Kidney (tissue), 13 donors: ENCODE measurements at regions not wholly inside any gene's neighbourhood (a gene's known extent, or its start where the extent isn't known, plus 50 kb on each side); places are given as distances from the start of the nearest gene placed in this dataset.

Experiments
- DNase-seq, 5 donors: peaks; one replicate each; pipeline ENCODE4 v3.0.0-alpha.2; 2013 to 2020
- FAIRE-seq: peaks from 2 replicates; lab custom pipeline; 2012; peaks lifted over from hg19 to GRCh38; lab: Jason Lieb, UNC
- H3K27ac ChIP-seq, 2 donors: one replicate each; pipeline ENCODE4 v1.7.0; 2013; ENCODE audit warnings: low read depth in 2 of 2, low read length in 2 of 2, inconsistent platforms in 1 of 2
- H3K27me3 ChIP-seq: one replicate; pipeline ENCODE4 v1.7.1; 2013; ENCODE audit warnings: low read length, inconsistent platforms; ENCODE audit not compliant: control insufficient read depth, insufficient read depth
- H3K36me3 ChIP-seq, 3 donors: one replicate each; pipeline versions ENCODE4 v1.7.0 to v1.7.1; 2013; ENCODE audit warnings: low read length in 3 of 3, control low read depth in 1 of 3, inconsistent platforms in 1 of 3; ENCODE audit not compliant: insufficient read depth in 3 of 3, control insufficient read depth in 2 of 3
- H3K4me1 ChIP-seq, 3 donors: one replicate each; pipeline versions ENCODE4 v1.7.0 to v1.7.1; 2013; ENCODE audit warnings: low read length in 3 of 3, inconsistent platforms in 1 of 3, low read depth in 1 of 3; ENCODE audit not compliant: control insufficient read depth in 2 of 3, insufficient read depth in 2 of 3
- H3K4me3 ChIP-seq, 3 donors: one replicate each; pipeline versions ENCODE4 v1.7.0 to v1.8.1; 2013; ENCODE audit warnings: low read length in 3 of 3, control low read depth in 1 of 3, inconsistent platforms in 1 of 3
- H3K9ac ChIP-seq, 3 donors: one replicate each; pipeline versions ENCODE4 v1.7.0 to v1.7.1; 2013; ENCODE audit warnings: low read length in 3 of 3, control low read depth in 1 of 3, inconsistent platforms in 1 of 3
- H3K9me3 ChIP-seq, 3 donors: one replicate each; pipeline versions ENCODE4 v1.7.0 to v1.7.1; 2013; ENCODE audit warnings: low read length in 3 of 3, control low read depth in 1 of 3, inconsistent platforms in 1 of 3; ENCODE audit not compliant: control insufficient read depth in 2 of 3, insufficient read depth in 1 of 3
- CTCF ChIP-seq: IDR thresholded peaks from 3 replicates; pipeline ENCODE4 v1.5.1; 2012; ENCODE audit warnings: mild to moderate bottlenecking, moderate library complexity, borderline replicate concordance; ENCODE audit not compliant: insufficient read depth; ENCODE audit errors: extremely low read depth
- intact Hi-C: fragments of 100-400 bp; cut with DNase I; formaldehyde crosslinking; loops from one replicate; pipeline ENCODE4 v1.11.1; 2022
- donor health status: control.
- donor health status: control.
- donor health status: control.
- donor health status: control.
- donor health status: control.
- donor health status: DM: yes; HTN: yes; CAD: no.
- donor health status: Normal renal cell carcinoma (clear cell type).

- Histone ChIP-seq H3K36me3 (no peaks in the 10 kb centered on the region), H3K27ac (no peak overlapping the region), H3K4me1 (no peaks in the 10 kb centered on the region), H3K27me3 (no peaks in the 10 kb centered on the region), H3K9ac (no peak overlapping the region), H3K4me3 (no peak overlapping the region), H3K9me3 (no peaks in the 10 kb centered on the region)
- TF ChIP-seq CTCF, result no peak
- DNase-seq (peak in 1 of 5 donors; percentile 21), FAIRE-seq (no peak)
- intact Hi-C loops, result no loop called here
These were observed 221.6 kb upstream of the RPS23 start for GRCh38 chr5:82499725-82500244.

- DNase-seq (no peak), FAIRE-seq (peak; percentile 74)
- Histone ChIP-seq H3K9me3 (no peaks in the 10 kb centered on the region), H3K4me1 (no peaks in the 10 kb centered on the region), H3K36me3 (no peaks in the 10 kb centered on the region), H3K27ac (no peak overlapping the region), H3K4me3 (no peak overlapping the region), H3K9ac (no peak overlapping the region), H3K27me3 (no peaks in the 10 kb centered on the region)
- no peak for TF ChIP-seq CTCF
- intact Hi-C loops, result no loop called here
These were observed 219.1 kb upstream of the RPS23 start for GRCh38 chr5:82497242-82497641.

GRCh38 chr5:82494942-82495341 is 216.8 kb upstream of the RPS23 start:
- Histone ChIP-seq H3K27me3 (no peaks in the 10 kb centered on the region), H3K36me3 (no peaks in the 10 kb centered on the region), H3K4me1 (no peaks in the 10 kb centered on the region), H3K4me3 (no peak overlapping the region), H3K9me3 (no peaks in the 10 kb centered on the region), H3K9ac (no peak overlapping the region), H3K27ac (no peak overlapping the region)
- peak; percentile 2 for TF ChIP-seq CTCF
- intact Hi-C loops, result no loop called here
- DNase-seq (no peak), FAIRE-seq (no peak)

- TF ChIP-seq CTCF, result no peak
- no peak for DNase-seq
- Histone ChIP-seq H3K27ac (no peak overlapping the region), H3K4me3 (no peak overlapping the region), H3K4me1 (no peaks in the 10 kb centered on the region), H3K9me3 (no peaks in the 10 kb centered on the region), H3K9ac (no peak overlapping the region), H3K27me3 (no peaks in the 10 kb centered on the region), H3K36me3 (no peaks in the 10 kb centered on the region)
- intact Hi-C loops, result no loop called here
- FAIRE-seq, result no peak
These were observed 215.1 kb upstream of the RPS23 start for GRCh38 chr5:82493221-82493620.
